WI38 (cell line): ENCODE measurements at regions not wholly inside any gene's neighbourhood (a gene's known extent, or its start where the extent isn't known, plus 50 kb on each side); places are given as distances from the start of the nearest gene placed in this dataset.

ENCODE experiments used
- H3K4me3 ChIP-seq: 2 replicates; pipeline ENCODE4 v1.5.1; 2011; ENCODE audit warnings: low read depth, mild to moderate bottlenecking, control low read depth, low read length
- TF ChIP-seq, protein P1 (sequence below): IDR thresholded peaks from 2 replicates; pipeline ENCODE4 v1.5.1; 2012; ENCODE audit warnings: low read depth, mild to moderate bottlenecking, control low read depth, low read length

DNA sequence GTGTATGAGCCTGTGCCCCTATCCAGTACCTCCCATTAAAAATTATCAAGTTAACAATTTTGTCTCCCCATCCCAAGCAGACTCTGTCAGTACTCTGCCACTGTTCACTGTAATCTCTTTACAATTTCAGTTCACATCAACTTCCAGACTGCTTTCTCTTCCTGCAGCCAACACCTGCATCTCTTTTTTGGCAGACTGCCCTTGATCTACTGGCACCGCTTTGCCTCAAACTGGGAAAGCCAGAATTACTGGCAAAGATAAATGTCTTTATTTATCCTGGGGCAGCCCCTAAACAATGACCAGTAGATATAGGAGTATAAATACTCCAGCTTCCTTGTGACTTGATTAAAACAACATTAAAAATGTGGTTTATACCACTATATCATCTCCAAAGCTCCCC lies 494.1 kb downstream of the ZNF385D start:
- TF ChIP-seq, protein P1, sequence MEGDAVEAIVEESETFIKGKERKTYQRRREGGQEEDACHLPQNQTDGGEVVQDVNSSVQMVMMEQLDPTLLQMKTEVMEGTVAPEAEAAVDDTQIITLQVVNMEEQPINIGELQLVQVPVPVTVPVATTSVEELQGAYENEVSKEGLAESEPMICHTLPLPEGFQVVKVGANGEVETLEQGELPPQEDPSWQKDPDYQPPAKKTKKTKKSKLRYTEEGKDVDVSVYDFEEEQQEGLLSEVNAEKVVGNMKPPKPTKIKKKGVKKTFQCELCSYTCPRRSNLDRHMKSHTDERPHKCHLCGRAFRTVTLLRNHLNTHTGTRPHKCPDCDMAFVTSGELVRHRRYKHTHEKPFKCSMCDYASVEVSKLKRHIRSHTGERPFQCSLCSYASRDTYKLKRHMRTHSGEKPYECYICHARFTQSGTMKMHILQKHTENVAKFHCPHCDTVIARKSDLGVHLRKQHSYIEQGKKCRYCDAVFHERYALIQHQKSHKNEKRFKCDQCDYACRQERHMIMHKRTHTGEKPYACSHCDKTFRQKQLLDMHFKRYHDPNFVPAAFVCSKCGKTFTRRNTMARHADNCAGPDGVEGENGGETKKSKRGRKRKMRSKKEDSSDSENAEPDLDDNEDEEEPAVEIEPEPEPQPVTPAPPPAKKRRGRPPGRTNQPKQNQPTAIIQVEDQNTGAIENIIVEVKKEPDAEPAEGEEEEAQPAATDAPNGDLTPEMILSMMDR: no peak
- H3K4me3 ChIP-seq: no peak overlapping the region

DNA sequence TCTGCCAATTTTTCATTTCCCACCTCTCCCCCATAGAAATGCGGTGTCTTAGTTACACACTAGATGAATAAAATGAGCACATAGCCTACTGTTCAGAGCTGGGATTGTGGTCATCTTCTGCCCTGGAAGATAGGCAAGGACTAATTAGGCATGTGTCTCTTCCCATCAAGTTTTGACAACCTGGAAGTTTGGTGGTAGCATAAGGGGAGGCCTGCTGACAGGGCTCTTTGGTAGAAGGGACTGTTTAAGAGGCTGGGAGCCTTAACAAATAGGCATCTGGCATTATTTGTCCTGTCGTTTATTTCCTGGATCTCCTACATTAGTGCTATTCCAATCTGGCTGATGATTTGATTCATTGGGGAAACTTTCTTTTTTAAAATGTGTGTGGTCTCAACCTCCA lies 512.3 kb downstream of the ZNF385D start:
- no peak overlapping the region for H3K4me3 ChIP-seq
- TF ChIP-seq, protein P1: no peak

DNA sequence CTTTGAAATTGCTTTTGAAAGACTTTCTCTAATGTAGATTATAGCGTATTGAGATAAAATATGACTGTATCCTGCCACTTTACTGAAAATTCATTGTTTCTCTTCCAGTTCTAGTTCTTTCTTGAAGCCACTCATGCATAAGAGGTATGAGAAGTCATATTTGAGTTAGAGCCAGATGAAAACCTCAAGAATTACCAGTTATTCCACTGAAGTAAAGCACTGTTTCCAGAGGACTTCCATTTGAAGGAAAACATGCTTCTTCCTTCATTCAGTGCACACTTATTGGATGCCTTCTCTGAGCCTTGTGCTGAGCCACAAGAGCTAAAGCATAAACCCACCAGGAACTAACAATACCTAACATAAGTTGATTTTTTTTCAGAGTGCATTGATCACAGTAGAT lies 513.4 kb downstream of the ZNF385D start:
- H3K4me3 ChIP-seq: no peak overlapping the region
- TF ChIP-seq, protein P1: no peak

DNA sequence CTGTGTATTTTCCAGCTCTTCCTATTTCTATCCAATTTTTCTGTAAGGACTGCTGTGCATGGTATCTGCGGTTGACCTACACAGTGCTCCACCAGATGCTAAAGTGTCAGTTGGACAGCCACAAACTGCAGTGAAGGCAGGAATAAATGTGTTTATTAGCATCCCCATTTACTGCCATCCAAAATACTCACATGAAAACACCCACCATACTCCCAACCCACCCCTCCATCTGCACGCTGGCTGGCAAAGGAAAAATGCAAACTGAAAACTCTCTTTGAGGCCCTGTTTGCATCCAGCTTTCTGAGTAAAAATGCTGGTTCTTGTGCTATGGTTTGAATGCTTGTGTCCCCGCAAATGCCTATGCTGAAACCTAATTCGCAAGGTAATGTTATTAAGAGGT lies 515.5 kb downstream of the ZNF385D start:
- H3K4me3 ChIP-seq: no peak overlapping the region
- TF ChIP-seq, protein P1: no peak

DNA sequence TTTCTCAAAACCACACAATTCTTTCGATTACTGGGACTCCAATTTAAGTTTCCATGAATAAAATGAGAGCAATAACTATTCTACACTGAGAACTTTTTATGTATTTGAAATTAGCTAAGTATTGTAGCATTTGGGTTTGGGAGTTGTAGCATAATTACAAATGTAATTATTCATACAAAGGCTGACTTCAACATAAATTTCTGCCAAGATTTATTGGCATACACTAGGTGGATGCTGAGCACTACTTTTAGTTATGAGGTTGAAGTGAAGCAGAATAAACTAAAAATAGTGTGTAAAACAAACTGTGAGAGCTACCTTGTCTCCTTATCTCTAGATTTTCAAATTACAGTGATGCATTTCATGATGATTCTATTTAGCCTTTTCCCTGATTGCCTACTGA lies 516.1 kb downstream of the ZNF385D start:
- H3K4me3 ChIP-seq: no peak overlapping the region
- TF ChIP-seq, protein P1: no peak

DNA sequence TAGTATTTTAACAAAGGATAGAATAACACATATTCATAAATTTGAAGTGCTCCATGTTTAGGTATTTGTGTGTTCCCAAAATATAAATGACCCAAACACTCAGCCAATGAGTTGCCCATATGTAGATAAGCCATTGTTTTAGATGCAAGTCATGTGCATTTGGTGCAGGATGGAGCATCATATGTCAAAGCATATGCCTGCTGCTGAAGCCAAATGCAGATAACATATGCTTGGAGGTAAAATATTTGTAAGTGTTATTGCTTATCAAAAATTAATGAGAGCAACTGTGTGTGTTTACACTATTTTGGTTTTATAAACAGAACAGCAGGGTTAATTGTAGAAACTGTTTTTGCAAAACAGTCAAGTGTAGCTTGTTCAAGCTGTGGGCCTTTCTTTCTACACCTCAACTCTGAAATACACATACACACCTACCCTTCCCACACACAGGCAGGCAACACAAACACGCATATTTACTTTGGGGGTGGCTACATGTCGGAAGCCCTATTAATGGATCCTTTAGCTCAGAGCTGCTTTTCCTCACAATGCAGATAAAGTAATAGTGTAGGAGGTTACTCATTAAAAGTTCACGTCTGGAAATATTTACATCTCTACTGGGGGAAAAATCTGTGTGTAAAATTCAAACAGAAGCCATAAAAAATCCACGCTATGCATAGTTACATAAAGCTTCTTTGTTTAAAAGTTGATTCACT lies 521.4 kb downstream of the ZNF385D start:
- no peak overlapping the region for H3K4me3 ChIP-seq
- TF ChIP-seq, protein P1: no peak

DNA sequence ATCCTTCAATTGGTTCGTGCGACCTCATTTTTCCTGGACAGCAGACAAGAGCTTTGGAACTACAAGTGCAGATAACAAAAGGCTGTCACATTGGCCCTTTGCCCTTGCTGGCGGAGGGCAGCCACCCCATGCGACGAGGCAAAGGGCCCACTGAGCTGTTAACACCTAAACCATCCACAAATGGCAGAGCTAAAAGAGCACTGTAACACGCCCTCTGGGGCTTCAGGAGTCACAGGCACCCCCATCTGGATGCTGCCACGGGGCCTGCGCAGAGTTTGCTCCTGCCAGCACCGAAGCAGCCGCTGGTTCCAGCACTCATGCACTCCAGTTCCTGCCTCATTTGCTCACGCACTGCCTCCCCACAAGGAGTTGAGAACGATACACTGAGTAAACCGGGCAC lies 524.9 kb downstream of the ZNF385D start:
- TF ChIP-seq, protein P1: no peak
- no peak overlapping the region for H3K4me3 ChIP-seq
